ENCODE measurements at regions not wholly inside any gene's neighbourhood (a gene's known extent, or its start where the extent isn't known, plus 50 kb on each side); places are given as distances from the start of the nearest gene placed in this dataset.
"Not testable (repeated sequence)": the region's sequence is repeated elsewhere in the genome, so short reads cannot be mapped to it uniquely, and the experiment has no call there.

GRCh38 chr5:157956271-157956885 lies 97.4 kb upstream of the CLINT1 start:
- DNase-seq = peak; percentile 13

GRCh38 chr5:157955541-157956172 lies 96.7 kb upstream of the CLINT1 start:
- DNase-seq = peak; percentile 22

GRCh38 chr5:157952374-157952685 lies 93.4 kb upstream of the CLINT1 start:
- DNase-seq = no peak

GRCh38 chr5:157951673-157952373 lies 92.9 kb upstream of the CLINT1 start:
- no peak for DNase-seq

GRCh38 chr5:157949520-157949919 lies 90.6 kb upstream of the CLINT1 start:
- DNase-seq = no peak

- DNase-seq = peak; percentile 96
Measured at GRCh38 chr5:157948738-157949410, 89.9 kb upstream of the CLINT1 start.

- no peak for DNase-seq
Measured at GRCh38 chr5:157947156-157947555, 88.2 kb upstream of the CLINT1 start.

GRCh38 chr5:157945822-157946221 lies 86.9 kb upstream of the CLINT1 start:
- not testable (repeated sequence) for DNase-seq

GRCh38 chr5:157944938-157945337 lies 86.0 kb upstream of the CLINT1 start:
- DNase-seq = no peak

- no peak for DNase-seq
Measured at GRCh38 chr5:157944077-157944633, 85.2 kb upstream of the CLINT1 start.

- no peak for DNase-seq
Measured at GRCh38 chr5:157942595-157942994, 83.7 kb upstream of the CLINT1 start.

- peak; percentile 7 for DNase-seq
Measured at GRCh38 chr5:157941616-157942015, 82.7 kb upstream of the CLINT1 start.

GRCh38 chr5:157938101-157938500 lies 79.2 kb upstream of the CLINT1 start:
- not testable (repeated sequence) for DNase-seq

GRCh38 chr5:157936776-157937501 lies 78.0 kb upstream of the CLINT1 start:
- not testable (repeated sequence) for DNase-seq

- DNase-seq = no peak
Measured at GRCh38 chr5:157934600-157934999, 75.7 kb upstream of the CLINT1 start.

GRCh38 chr5:157933005-157933404 lies 74.1 kb upstream of the CLINT1 start:
- no peak for DNase-seq

- no peak for DNase-seq
Measured at GRCh38 chr5:157930710-157931109, 71.8 kb upstream of the CLINT1 start.

- no peak for DNase-seq
Measured at GRCh38 chr5:157926977-157927376, 68.0 kb upstream of the CLINT1 start.

GRCh38 chr5:157925786-157926671 lies 67.1 kb upstream of the CLINT1 start:
- no peak for DNase-seq

- no peak for DNase-seq
Measured at GRCh38 chr5:157924931-157925729, 66.2 kb upstream of the CLINT1 start.

GRCh38 chr5:157924490-157924889 lies 65.5 kb upstream of the CLINT1 start:
- DNase-seq = no peak

Measured in kidney glomerular epithelial cell (primary cell).